NCI-H187 treated with DMSO at 0.1 percent for 48 hours (cell line): ENCODE measurements at regions not wholly inside any gene's neighbourhood (a gene's known extent, or its start where the extent isn't known, plus 50 kb on each side); places are given as distances from the start of the nearest gene placed in this dataset.

ENCODE experiments used
- DNase-seq: peaks from one replicate; lab custom pipeline; 2025; lab: John Stamatoyannopoulos, UW

- no peak for DNase-seq
These were observed 183.1 kb downstream of the GAS1 start for GRCh38 chr9:86764221-86764624.

GRCh38 chr9:86763791-86764190 is 183.5 kb downstream of the GAS1 start:
- no peak for DNase-seq

GRCh38 chr9:86757382-86757720 is 190.0 kb downstream of the GAS1 start:
- DNase-seq, result no peak

- DNase-seq, result no peak
These were observed 190.5 kb downstream of the GAS1 start for GRCh38 chr9:86756576-86757381.

- DNase-seq, result no peak
These were observed 191.8 kb downstream of the GAS1 start for GRCh38 chr9:86755561-86755941.

- DNase-seq, result no peak
These were observed 192.4 kb downstream of the GAS1 start for GRCh38 chr9:86754581-86755560.

GRCh38 chr9:86753836-86754235 is 193.5 kb downstream of the GAS1 start:
- DNase-seq, result no peak

GRCh38 chr9:86752733-86753132 is 194.6 kb downstream of the GAS1 start:
- DNase-seq, result no peak

GRCh38 chr9:86751956-86752355 is 195.3 kb downstream of the GAS1 start:
- no peak for DNase-seq

- no peak for DNase-seq
These were observed 196.1 kb downstream of the GAS1 start for GRCh38 chr9:86751207-86751606.

- no peak for DNase-seq
These were observed 197.4 kb downstream of the GAS1 start for GRCh38 chr9:86749894-86750255.

GRCh38 chr9:86749161-86749893 is 198.0 kb downstream of the GAS1 start:
- no peak for DNase-seq

- DNase-seq, result no peak
These were observed 199.6 kb downstream of the GAS1 start for GRCh38 chr9:86747711-86748110.

- DNase-seq, result no peak
These were observed 205.7 kb downstream of the GAS1 start for GRCh38 chr9:86741311-86742208.

GRCh38 chr9:86735772-86736458 is 211.4 kb downstream of the GAS1 start:
- no peak for DNase-seq

- no peak for DNase-seq
These were observed 212.5 kb downstream of the GAS1 start for GRCh38 chr9:86734771-86735170.

GRCh38 chr9:86733929-86734328 is 213.4 kb downstream of the GAS1 start:
- no peak for DNase-seq

GRCh38 chr9:86732514-86733171 is 214.7 kb downstream of the GAS1 start:
- no peak for DNase-seq

- DNase-seq, result no peak
These were observed 215.7 kb downstream of the GAS1 start for GRCh38 chr9:86731511-86732063.
